Gastrocnemius medialis (tissue), 4 donors: ENCODE measurements at regions not wholly inside any gene's neighbourhood (a gene's known extent, or its start where the extent isn't known, plus 50 kb on each side); places are given as distances from the start of the nearest gene placed in this dataset.
"Not testable (repeated sequence)": the region's sequence is repeated elsewhere in the genome, so short reads cannot be mapped to it uniquely, and the experiment has no call there.

Source experiments
- ATAC-seq, 2 donors: fragments of 150-250 bp; one replicate each; pipeline ENCODE4 v1.9.1; 2016
- DNase-seq, 2 donors: peaks; one replicate each; pipeline ENCODE4 v3.0.0-alpha.2; 2019
- H3K27ac ChIP-seq, 4 donors: fragments of 200-600 bp; sonication (generic); 1 replicate in 1 of 4; 2 replicates in 3 of 4; pipeline ENCODE4 v1.5.1; 2016 to 2018; ENCODE audit warnings: mild to moderate bottlenecking in 2 of 4, moderate library complexity in 1 of 4
- H3K27me3 ChIP-seq, 3 donors: fragments of 200-600 bp; sonication (generic) in 2 of 3; 1 replicate in 1 of 3; 2 replicates in 2 of 3; pipeline versions ENCODE4 v1.5.1 to v1.6.0; 2016 to 2019; ENCODE audit warnings: mild to moderate bottlenecking in 1 of 3, moderate library complexity in 1 of 3
- H3K36me3 ChIP-seq, 2 donors: fragments of 200-600 bp; sonication (generic) in 1 of 2; one replicate each; pipeline ENCODE4 v1.5.1; 2017 to 2018
- H3K4me1 ChIP-seq, 2 donors: fragments of 200-600 bp; sonication (generic) in 1 of 2; one replicate each; pipeline ENCODE4 v1.5.1; 2016 to 2017; ENCODE audit warnings: mild to moderate bottlenecking in 2 of 2
- H3K4me3 ChIP-seq, 4 donors: fragments of 200-600 bp; sonication (generic) in 3 of 4; 1 replicate in 1 of 4; 2 replicates in 3 of 4; pipeline ENCODE4 v1.5.1; 2016 to 2019; ENCODE audit warnings: mild to moderate bottlenecking in 2 of 4
- H3K9me3 ChIP-seq, 3 donors: fragments of 200-600 bp; sonication (generic) in 2 of 3; 1 replicate in 1 of 3; 2 replicates in 2 of 3; pipeline ENCODE4 v1.5.1; 2016 to 2019
- POLR2A ChIP-seq, 2 donors: fragments of 450-650 bp; IDR thresholded peaks; one replicate each; pipeline ENCODE4 v1.6.1; 2017; ENCODE audit warnings: antibody characterized with exemption in 2 of 2, mild to moderate bottlenecking in 2 of 2, moderate library complexity in 2 of 2
- in situ Hi-C, 4 donors: fragments of 200-750 bp; cut with MboI; loops; one replicate each; pipeline versions ENCODE4 v1.15.0 to v1.8.0; 2017; ENCODE audit warnings: low sequenced_read_pairs in 4 of 4
- intact Hi-C: fragments of 100-400 bp; cut with DNase I; formaldehyde crosslinking; loops from one replicate; pipeline ENCODE4 v1.15.1; 2023; ENCODE audit warnings: low total_unique reads
- TF ChIP-seq, protein P1 (sequence below), 5 experiments: fragments of 450-650 bp in 3 of 5; fragments of 200-600 bp in 2 of 5; sonication (generic) in 2 of 5; IDR thresholded peaks in 4 of 5; conservative IDR thresholded peaks in 1 of 5; 1 replicate in 4 of 5; 2 replicates in 1 of 5; pipeline ENCODE4 v1.5.1; 2016 to 2019; ENCODE audit warnings: antibody characterized with exemption in 5 of 5, mild to moderate bottlenecking in 3 of 5, moderate library complexity in 3 of 5

- H3K4me3 ChIP-seq: no peak overlapping the region
- H3K4me1 ChIP-seq: no peaks in the 10 kb centered on the region
- DNase-seq: no peak
- no peaks in the 10 kb centered on the region for H3K36me3 ChIP-seq
- no peaks in the 10 kb centered on the region for H3K9me3 ChIP-seq
- no peak overlapping the region for H3K27ac ChIP-seq
- no peak for ATAC-seq
- intact Hi-C loops: no loop called here
- in situ Hi-C loops: no loop called here
- H3K27me3 ChIP-seq: no peaks in the 10 kb centered on the region
- TF ChIP-seq, protein P1, sequence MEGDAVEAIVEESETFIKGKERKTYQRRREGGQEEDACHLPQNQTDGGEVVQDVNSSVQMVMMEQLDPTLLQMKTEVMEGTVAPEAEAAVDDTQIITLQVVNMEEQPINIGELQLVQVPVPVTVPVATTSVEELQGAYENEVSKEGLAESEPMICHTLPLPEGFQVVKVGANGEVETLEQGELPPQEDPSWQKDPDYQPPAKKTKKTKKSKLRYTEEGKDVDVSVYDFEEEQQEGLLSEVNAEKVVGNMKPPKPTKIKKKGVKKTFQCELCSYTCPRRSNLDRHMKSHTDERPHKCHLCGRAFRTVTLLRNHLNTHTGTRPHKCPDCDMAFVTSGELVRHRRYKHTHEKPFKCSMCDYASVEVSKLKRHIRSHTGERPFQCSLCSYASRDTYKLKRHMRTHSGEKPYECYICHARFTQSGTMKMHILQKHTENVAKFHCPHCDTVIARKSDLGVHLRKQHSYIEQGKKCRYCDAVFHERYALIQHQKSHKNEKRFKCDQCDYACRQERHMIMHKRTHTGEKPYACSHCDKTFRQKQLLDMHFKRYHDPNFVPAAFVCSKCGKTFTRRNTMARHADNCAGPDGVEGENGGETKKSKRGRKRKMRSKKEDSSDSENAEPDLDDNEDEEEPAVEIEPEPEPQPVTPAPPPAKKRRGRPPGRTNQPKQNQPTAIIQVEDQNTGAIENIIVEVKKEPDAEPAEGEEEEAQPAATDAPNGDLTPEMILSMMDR (IDR thresholded peaks at IDR 0.05 in 4 of 5, conservative IDR thresholded peaks at IDR 0.05 in 1 of 5): no peak
- no peak for TF ChIP-seq POLR2A (IDR thresholded peaks at IDR 0.05)
These were observed 152.6 kb downstream of the CRLF2 start for GRCh38 chrX:1059576-1060561.

DNA sequence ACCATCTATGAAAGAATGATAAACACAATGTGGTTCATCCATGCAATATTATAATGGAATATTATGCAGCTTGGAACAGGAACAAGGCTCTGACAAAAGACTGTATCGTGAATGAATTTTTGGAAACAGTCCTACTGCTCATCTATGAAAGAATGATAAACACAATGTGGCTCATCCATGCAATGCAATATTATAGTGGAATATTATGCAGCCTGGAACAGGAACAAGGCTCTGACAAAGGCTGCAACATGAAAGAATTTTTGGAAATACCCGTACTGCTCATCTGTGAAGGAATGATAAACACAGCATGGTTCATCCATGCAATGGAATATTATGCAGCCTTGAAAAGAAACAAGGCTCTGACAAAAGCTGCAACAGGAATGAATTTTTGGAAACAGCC lies 158.8 kb downstream of the CRLF2 start:
- H3K4me3 ChIP-seq, H3K4me1 ChIP-seq, DNase-seq, ATAC-seq, intact Hi-C loops, H3K27ac ChIP-seq, H3K36me3 ChIP-seq, in situ Hi-C loops, H3K9me3 ChIP-seq, H3K27me3 ChIP-seq: not testable (repeated sequence)

DNA sequence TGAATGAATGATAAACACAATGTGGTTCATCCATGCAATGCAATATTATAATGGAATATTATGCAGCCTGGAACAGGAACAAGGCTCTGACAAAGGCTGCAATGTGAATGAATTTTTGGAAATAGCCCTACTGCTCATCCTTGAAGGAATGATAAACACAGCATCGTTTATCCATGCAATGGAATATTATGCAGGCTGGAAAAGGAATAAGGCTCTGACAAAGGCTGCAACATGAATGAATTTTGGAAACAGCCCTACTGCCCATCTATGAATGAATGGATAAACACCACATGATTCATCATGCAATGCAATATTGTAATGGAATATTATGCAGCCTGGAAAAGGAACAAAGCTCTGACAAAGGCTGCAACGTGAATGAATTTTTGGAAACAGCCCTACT lies 159.4 kb downstream of the CRLF2 start:
- ATAC-seq (no peak), DNase-seq (no peak)
- no peak overlapping the region for H3K27ac ChIP-seq
- no peak overlapping the region for H3K4me3 ChIP-seq
- no peak for TF ChIP-seq POLR2A (IDR thresholded peaks at IDR 0.05)
- TF ChIP-seq, protein P1 (IDR thresholded peaks at IDR 0.05 in 4 of 5, conservative IDR thresholded peaks at IDR 0.05 in 1 of 5): no peak
- in situ Hi-C loops (no loop called here), intact Hi-C loops (no loop called here)
- H3K4me1 ChIP-seq: no peaks in the 10 kb centered on the region
- peaks cover 0 to 8% (median 5%) of the 10 kb centered on the region in 3 donors for H3K9me3 ChIP-seq
- H3K27me3 ChIP-seq: no peaks in the 10 kb centered on the region
- no peaks in the 10 kb centered on the region for H3K36me3 ChIP-seq

DNA sequence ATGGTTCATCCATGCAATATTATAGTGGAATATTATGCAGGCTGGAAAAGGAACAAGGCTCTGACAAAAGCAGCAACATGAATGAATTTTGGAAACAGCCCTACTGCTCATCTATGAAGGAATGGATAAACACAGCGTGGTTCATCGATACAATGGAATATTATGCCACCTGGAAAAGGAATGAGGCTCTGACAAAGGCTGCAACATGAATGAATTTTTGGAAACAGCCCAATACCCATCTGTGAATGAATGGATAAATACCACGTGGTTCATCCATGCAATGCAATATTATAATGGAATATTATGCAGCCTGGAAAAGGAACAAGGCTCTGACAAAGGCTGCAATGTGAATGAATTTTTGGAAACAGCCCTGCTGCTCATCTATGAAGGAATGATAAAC lies 160.4 kb downstream of the CRLF2 start:
- no peak overlapping the region for H3K4me3 ChIP-seq
- TF ChIP-seq, protein P1 (IDR thresholded peaks at IDR 0.05 in 4 of 5, conservative IDR thresholded peaks at IDR 0.05 in 1 of 5): no peak
- TF ChIP-seq POLR2A (IDR thresholded peaks at IDR 0.05): no peak
- intact Hi-C loops (no loop called here), in situ Hi-C loops (no loop called here)
- DNase-seq: no peak
- H3K36me3 ChIP-seq: no peaks in the 10 kb centered on the region
- no peak for ATAC-seq
- peaks cover 0 to 8% (median 5%) of the 10 kb centered on the region in 3 donors for H3K9me3 ChIP-seq
- H3K27ac ChIP-seq: no peak overlapping the region
- no peaks in the 10 kb centered on the region for H3K27me3 ChIP-seq
- H3K4me1 ChIP-seq: no peaks in the 10 kb centered on the region

- Histone ChIP-seq H3K27me3 (no peaks in the 10 kb centered on the region), H3K36me3 (no peaks in the 10 kb centered on the region), H3K27ac (no peak overlapping the region), H3K4me1 (no peaks in the 10 kb centered on the region), H3K9me3 (peaks cover 0 to 8% (median 5%) of the 10 kb centered on the region in 3 donors), H3K4me3 (no peak overlapping the region)
- in situ Hi-C loops (no loop called here), intact Hi-C loops (no loop called here)
- ATAC-seq: no peak
- no peak for DNase-seq
- no peak for TF ChIP-seq POLR2A (IDR thresholded peaks at IDR 0.05)
- TF ChIP-seq, protein P1 (IDR thresholded peaks at IDR 0.05 in 4 of 5, conservative IDR thresholded peaks at IDR 0.05 in 1 of 5): no peak
These were observed 161.0 kb downstream of the CRLF2 start for GRCh38 chrX:1051421-1051820.
